KOPT-K1 (cell line): ENCODE measurements at regions not wholly inside any gene's neighbourhood (a gene's known extent, or its start where the extent isn't known, plus 50 kb on each side); places are given as distances from the start of the nearest gene placed in this dataset.

Experiments
- H3K27ac ChIP-seq: fragments of 200-600 bp; sonication (generic); 2 replicates; pipeline ENCODE4 v1.5.1; 2016; ENCODE audit warnings: antibody characterized with exemption, mild to moderate bottlenecking, low read depth, low read length; ENCODE audit not compliant: poor library complexity, severe bottlenecking
- H3K36me3 ChIP-seq: fragments of 200-600 bp; sonication (generic); 2 replicates; pipeline ENCODE4 v1.5.1; 2017; ENCODE audit warnings: antibody characterized with exemption, mild to moderate bottlenecking, low read length, moderate library complexity; ENCODE audit not compliant: insufficient read depth
- H3K9me3 ChIP-seq: fragments of 200-600 bp; sonication (generic); 2 replicates; pipeline ENCODE4 v1.5.1; 2017; ENCODE audit warnings: antibody characterized with exemption, low read length, mild to moderate bottlenecking; ENCODE audit not compliant: insufficient read depth, poor library complexity, severe bottlenecking

DNA sequence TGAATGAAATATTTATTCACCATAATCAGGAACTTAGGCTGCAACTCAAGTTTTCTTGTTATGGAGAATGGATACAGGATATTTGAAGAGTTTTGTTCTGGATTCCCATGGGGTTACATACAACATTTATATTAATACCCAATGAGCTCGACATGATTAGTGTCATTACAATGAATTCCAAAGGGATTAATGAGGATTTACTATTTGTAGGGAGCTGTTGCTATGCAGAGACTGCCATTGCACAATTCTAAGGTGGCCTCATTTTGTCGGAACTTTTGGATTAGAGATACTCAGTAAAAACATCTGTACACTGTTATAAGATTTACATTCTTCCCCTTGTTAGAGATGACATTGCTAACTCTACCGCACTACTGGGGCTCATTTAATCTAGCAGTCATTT, 586.8 kb upstream of the MAP3K7 start:
- H3K36me3 ChIP-seq = no peaks in the 10 kb centered on the region
- H3K9me3 ChIP-seq = no peaks in the 10 kb centered on the region
- H3K27ac ChIP-seq = no peak overlapping the region

DNA sequence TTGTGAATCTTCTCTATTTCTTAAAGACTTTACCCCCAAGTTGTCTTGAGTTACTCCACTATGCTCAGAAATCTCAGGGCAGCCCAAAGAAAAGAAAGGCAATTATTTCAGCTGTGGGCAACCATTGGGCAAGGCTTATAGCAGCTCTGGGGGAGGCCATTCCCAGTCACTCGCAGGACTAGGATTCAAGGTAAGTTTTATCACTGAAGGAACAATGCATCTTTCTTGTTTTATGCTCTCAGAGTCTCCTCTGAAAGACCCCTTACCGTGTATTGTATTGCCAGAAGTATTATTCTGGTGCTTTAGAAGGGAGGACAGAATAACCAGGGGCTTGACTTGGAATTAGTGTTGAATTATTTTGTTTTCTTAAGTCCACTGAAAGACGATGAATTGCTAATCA, 586.3 kb upstream of the MAP3K7 start:
- Histone ChIP-seq H3K36me3 (no peaks in the 10 kb centered on the region), H3K9me3 (no peaks in the 10 kb centered on the region), H3K27ac (no peak overlapping the region)

DNA sequence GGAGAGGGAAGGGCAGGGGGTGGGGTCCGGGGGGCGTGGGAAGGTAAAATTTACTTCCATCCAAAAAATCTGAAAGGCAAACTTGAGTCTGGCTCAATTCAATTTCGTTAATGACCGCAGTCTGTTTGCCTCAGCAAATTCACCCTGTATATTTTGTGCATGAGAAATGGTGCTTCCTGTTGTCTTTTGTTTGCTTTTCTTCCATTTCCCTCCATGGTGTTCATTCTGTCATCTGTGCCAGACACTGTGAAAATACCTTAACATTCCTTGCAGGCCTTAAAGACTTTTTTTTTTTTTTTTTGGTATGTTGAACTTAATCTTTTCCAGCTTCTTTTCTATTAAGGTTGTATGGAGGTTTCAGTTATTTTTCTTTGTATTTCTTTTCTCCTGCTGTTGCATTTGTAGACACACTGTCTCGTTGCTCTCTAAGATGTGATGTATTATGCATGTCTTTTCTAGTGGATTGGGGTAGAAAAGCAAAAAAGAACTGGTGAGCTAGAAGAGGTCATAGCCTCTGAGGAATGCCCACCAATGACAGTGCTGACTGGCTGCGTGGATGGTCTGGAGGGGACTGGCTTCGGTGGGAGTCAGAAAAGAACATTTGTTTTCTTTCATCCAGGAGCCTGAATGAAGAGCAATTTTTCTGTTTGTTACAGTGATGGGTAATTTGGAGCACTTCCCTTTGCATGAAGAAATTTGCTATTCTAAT, 585.0 kb upstream of the MAP3K7 start:
- no peaks in the 10 kb centered on the region for H3K36me3 ChIP-seq
- H3K27ac ChIP-seq = no peak overlapping the region
- no peaks in the 10 kb centered on the region for H3K9me3 ChIP-seq

DNA sequence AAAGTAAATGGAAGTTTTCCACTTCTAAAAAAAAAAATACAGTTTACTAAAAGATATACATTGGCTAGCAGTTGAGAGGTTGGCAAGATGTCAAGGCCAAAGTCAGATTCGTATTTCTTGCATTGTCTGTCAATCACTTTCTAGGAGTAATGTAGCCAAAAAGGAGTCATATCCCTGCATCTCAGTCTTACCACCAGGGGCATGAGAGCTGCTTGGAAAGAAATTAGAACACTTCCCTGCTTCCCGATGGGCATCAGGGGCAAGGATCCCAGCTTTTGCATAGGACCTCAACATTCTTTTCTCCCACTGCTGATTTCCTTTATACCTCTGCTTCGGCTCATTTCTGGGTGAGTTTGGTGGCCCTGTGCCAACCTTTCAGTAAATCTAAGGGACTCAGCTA, 581.0 kb upstream of the MAP3K7 start:
- no peak overlapping the region for H3K27ac ChIP-seq
- no peaks in the 10 kb centered on the region for H3K9me3 ChIP-seq
- H3K36me3 ChIP-seq = no peaks in the 10 kb centered on the region

DNA sequence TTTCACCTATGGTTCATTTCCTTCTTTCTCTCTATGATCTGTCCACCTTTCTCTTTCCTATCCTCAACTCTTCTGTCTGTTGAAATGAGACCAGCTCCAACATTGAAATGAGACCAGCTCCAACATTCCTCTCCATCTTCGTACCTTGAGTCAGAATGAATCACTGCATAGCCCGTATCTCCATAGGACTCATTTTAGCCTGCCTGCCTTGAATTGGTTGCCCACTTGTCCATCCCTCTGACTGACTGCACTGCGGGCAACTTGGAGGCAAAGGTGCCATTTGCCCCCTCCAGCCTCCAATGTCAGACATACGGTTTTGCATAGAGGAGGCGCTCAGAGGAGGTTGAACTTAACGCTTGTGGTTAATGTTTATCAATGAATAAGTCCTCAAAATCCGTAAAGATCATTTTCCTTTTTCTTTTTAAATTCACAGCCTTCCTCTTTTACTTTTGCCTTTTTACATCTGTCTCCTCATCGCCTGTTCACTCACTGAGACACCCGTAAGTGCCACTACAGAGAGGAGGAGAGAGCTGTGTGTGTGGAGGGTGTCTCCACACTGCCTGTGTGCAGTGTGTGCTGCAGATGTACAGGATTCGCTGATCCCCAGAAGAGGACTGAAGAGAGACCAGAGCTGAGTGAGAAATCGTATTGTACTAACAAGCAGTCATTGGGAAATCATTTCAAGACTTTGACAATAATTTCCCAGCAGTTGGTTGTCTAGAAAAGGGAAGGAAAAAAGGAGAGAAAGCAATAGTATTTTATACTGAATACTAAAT, 579.6 kb upstream of the MAP3K7 start:
- H3K9me3 ChIP-seq = no peaks in the 10 kb centered on the region
- H3K27ac ChIP-seq = no peak overlapping the region
- no peaks in the 10 kb centered on the region for H3K36me3 ChIP-seq

DNA sequence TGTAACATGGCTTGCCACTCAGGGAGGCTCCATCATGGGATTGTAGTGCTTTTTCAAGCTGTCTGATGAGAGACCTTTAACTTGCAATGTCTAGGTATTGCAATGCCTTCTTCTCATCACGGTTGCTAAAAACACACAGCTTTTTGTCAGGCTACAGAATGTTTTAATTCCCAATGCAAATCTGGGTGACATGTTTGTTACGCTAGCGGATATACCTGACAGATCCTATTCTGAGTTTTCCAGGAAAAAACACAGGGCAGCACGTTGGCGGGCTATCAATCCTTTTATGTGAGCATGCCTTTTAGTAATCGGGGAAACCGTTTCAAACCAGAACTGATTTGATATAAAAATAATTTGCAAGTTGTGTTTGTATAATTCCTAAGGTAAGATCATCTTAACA, 577.2 kb upstream of the MAP3K7 start:
- Histone ChIP-seq H3K27ac (no peak overlapping the region), H3K9me3 (no peaks in the 10 kb centered on the region), H3K36me3 (no peaks in the 10 kb centered on the region)

DNA sequence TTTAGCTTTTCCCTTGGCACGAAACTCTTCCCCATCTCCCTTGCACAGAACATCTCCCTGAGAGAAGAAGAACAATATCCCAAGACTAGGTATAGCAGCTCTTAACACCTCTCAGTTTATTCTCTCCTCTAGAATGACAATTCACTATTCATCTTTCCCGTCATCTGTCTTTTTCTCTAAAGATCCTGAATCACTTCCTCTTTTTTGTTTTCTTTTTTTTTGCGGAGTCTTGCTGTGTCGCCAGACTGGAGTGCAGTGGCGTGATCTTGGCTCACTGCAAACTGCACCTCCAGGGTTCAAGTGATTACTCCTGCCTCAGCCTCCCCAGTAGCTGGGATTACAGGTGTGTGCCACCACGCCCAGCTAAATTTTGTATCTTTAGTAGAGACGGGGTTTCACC, 574.4 kb upstream of the MAP3K7 start:
- Histone ChIP-seq H3K27ac (no peak overlapping the region), H3K36me3 (no peaks in the 10 kb centered on the region), H3K9me3 (no peaks in the 10 kb centered on the region)

DNA sequence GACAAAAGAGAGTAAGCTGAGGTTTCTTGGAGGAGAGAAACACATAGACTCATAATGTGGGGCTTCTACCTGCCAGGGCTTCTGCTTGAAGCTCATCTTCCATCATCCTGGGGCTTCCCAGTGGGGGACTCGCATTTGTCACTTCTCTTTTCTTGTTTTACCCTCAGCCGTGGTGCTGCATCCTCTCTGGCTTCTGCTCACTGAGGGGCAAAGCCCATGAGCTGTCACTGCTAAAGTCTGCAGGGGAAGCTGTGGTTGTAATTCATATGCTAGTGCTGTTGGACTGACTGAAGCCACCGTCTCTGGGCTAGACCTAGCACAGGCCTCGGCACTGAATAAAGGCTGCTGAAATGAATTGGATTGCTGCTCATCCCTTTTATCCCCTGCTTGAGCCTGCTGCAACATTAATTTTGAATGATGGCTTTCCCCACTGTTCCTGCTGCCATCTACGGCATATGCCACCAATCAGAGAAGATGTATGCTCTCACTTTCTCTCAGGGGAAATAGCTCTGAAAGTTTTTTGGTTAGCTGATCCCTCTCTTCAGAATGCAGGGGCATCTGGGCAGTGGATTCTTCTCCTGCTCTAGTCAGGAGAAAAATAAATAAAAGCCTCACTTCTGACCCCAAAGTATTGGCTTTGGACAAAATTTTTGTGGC, 568.4 kb upstream of the MAP3K7 start:
- Histone ChIP-seq H3K27ac (no peak overlapping the region), H3K36me3 (no peaks in the 10 kb centered on the region), H3K9me3 (no peaks in the 10 kb centered on the region)

DNA sequence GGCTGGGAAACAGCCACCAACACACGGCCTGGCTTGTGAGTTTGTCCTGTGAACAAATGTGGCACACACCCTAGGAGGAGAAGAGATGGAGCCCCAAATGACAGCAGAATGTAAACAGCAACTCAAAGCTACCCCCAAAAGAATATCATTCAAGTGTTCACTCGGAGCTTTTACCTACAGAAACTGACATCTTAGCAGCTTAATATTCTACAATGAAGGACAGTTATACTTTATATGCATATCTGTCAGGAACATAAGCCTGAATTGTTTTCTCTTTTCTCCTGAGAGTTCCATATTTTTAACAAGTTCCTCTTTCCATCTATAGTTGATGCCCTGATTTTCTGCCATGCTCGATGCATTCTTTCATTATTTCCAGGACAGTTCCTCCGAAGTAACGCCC, 566.0 kb upstream of the MAP3K7 start:
- Histone ChIP-seq H3K27ac (no peak overlapping the region), H3K36me3 (no peaks in the 10 kb centered on the region), H3K9me3 (no peaks in the 10 kb centered on the region)

DNA sequence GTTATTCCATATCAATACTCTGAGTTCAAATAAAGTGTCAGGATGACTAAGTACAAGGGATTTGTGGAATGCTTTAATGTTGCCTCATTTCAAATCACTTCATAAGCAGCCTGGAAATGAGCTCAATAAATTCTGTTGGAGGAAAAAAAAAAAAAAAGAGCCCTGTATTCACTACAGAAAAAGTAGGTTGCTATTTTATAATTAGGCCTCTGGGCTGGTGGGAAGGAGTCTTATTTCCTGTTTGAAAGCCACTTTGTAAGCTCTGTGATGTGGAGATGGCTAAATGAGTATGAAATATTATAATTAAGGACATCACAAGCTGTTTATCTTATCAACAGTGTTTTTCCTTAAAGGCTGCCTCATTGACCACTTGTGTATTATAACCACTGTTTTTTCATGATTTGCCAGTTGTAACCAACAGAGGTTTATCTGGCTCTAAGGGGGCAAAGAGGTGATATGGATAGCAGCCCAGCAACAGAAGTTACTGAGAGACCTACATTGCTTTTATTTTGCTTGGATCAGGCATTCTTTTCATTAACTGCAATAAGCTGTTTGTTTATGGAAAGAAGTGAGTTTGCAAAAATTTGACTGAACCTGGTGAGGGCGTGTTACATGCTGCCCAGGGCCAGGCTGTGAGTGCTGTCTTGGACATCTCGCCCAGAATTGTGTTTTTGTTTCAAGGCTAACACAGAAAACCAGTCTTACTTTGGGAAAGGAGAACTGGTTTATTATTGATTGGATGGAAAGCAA, 563.3 kb upstream of the MAP3K7 start:
- Histone ChIP-seq H3K36me3 (no peaks in the 10 kb centered on the region), H3K9me3 (no peaks in the 10 kb centered on the region), H3K27ac (no peak overlapping the region)

DNA sequence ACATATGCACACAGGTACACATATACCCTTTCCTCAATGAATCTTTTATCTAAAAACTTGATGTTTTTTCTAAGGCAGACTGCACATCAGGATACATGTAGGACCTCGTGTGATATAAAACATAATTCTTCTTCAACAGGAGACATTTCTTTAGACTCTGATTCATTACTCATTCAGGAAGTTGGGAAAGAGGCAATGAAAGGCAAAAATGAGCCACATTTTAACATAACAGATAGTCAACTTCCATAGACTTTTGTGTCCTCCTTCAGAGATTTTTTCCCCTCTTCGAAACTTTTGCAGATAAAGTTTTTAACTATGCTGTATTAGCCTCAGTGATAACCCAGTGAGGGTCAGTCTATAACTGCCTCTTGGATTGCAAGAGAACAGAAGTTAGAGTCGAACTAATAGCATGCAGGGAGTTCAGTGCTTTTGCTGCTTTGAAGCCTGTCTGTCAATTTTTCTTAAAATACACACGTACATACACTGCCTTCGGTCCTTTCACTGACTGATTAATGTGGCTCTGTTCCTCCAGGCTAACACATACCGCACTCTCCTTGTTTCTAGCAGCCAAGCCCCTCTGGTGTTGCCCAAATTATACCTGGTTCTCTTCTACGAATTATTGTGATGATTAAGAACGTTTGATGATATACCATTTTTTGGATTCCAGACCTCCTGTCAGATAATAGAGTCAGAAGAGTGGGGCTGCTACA, 562.5 kb upstream of the MAP3K7 start:
- Histone ChIP-seq H3K36me3 (no peaks in the 10 kb centered on the region), H3K27ac (no peak overlapping the region)

DNA sequence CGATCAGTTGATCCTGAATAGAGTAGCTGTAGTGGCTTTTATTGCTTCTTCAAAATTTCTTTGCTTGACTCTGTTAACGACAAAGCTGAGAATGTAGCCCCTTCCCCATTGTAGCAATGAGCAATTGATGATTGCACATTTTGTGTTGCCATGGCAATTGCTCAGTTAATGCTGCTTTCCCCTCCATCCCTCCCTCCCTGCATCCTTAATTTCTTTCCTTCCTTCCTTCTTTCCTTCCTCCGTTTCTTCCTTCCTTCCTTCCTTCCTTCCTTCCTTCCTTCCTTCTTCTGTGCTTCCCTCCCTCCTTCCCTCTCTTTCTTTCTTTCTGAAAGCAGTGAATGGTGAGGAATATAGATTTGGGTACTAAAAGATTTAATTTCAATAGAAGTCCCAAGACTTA, 557.3 kb upstream of the MAP3K7 start:
- no peaks in the 10 kb centered on the region for H3K36me3 ChIP-seq
- H3K27ac ChIP-seq = no peak overlapping the region
- no peaks in the 10 kb centered on the region for H3K9me3 ChIP-seq

More for the DNA sequence above, 562.5 kb upstream of the MAP3K7 start:
- H3K9me3 ChIP-seq = no peaks in the 10 kb centered on the region

DNA sequence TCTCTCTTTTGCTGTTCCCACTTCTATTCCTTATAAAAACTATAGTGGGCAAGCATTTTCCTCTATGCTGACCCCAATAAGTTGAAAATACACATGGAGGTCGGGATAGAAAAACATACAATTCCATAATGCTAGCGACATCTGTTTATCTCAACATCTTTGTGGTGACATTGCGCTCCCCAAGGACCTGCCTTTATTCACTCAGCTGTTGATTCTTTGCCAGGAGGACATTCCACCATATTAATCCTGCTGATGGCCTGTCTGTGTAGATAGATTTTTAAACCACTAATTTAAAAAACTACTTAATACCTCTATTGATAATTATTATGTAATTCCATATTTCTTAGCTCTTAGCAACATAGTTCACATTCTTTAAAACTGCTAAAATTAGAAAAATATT, 555.3 kb upstream of the MAP3K7 start:
- no peak overlapping the region for H3K27ac ChIP-seq
- no peaks in the 10 kb centered on the region for H3K36me3 ChIP-seq
- H3K9me3 ChIP-seq = no peaks in the 10 kb centered on the region

DNA sequence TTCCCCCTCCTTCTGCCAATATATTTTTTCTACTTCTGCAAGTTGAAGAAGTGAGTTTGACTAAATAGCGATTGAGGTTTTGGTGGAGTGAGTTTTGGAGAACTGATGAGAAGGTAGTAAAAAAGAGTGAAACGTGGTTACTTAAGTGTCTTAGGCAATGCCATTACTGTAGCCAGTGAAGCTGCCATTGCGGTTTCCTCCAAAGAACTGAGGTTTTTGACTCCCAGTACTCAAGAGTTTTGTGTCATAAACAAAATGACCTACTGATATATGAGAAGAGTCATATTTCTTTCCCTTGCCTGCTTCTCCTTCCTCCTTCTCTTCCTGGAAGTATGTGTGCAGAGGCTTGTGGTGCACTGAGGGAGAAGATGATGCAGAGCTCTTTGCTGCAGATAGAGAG, 554.5 kb upstream of the MAP3K7 start:
- H3K36me3 ChIP-seq = no peaks in the 10 kb centered on the region
- H3K27ac ChIP-seq = no peak overlapping the region
- no peaks in the 10 kb centered on the region for H3K9me3 ChIP-seq
